Gastroesophageal sphincter (tissue), 4 donors: ENCODE measurements at regions not wholly inside any gene's neighbourhood (a gene's known extent, or its start where the extent isn't known, plus 50 kb on each side); places are given as distances from the start of the nearest gene placed in this dataset.

Experiments
- ATAC-seq: fragments of 150-250 bp; one replicate; pipeline ENCODE4 v1.9.1; 2016; ENCODE audit warnings: mild to moderate bottlenecking, moderate library complexity
- H3K27ac ChIP-seq, 4 donors: fragments of 200-600 bp; sonication (generic) in 3 of 4; 1 replicate in 3 of 4; 2 replicates in 1 of 4; pipeline ENCODE4 v1.5.1; 2016 to 2019
- H3K27me3 ChIP-seq: fragments of 200-600 bp; sonication (generic); one replicate; pipeline ENCODE4 v1.5.1; 2019
- H3K36me3 ChIP-seq, 2 donors: fragments of 200-600 bp; sonication (generic); one replicate each; pipeline ENCODE4 v1.5.1; 2019; ENCODE audit warnings: control low read depth in 1 of 2
- H3K4me1 ChIP-seq, 3 donors: fragments of 200-600 bp; sonication (generic); 1 replicate in 2 of 3; 2 replicates in 1 of 3; pipeline ENCODE4 v1.5.1; 2016 to 2019; ENCODE audit warnings: control low read depth in 2 of 3
- H3K4me3 ChIP-seq, 2 donors: fragments of 200-600 bp; sonication (generic); one replicate each; pipeline ENCODE4 v1.5.1; 2019; ENCODE audit warnings: mild to moderate bottlenecking in 1 of 2, moderate library complexity in 1 of 2
- H3K9me3 ChIP-seq, 3 donors: fragments of 200-600 bp; sonication (generic); one replicate each; pipeline ENCODE4 v1.5.1; 2017 to 2019; ENCODE audit warnings: control low read depth in 2 of 3
- CTCF ChIP-seq, 4 experiments: fragments of 200-600 bp in 2 of 4; fragments of 450-650 bp in 2 of 4; sonication (generic) in 1 of 4; IDR thresholded peaks; one replicate each; pipeline ENCODE4 v1.5.1; 2017 to 2019; ENCODE audit warnings: antibody characterized with exemption in 4 of 4, mild to moderate bottlenecking in 2 of 4, moderate library complexity in 2 of 4
- EP300 ChIP-seq: sonication (generic); formaldehyde crosslinking; IDR thresholded peaks from one replicate; pipeline ENCODE4 v1.6.1; 2017; ENCODE audit warnings: antibody characterized with exemption, mild to moderate bottlenecking
- POLR2A ChIP-seq, 2 donors: fragments of 450-650 bp; IDR thresholded peaks; one replicate each; pipeline ENCODE4 v1.6.1; 2017; ENCODE audit warnings: antibody characterized with exemption in 2 of 2, mild to moderate bottlenecking in 2 of 2, moderate library complexity in 1 of 2
- POLR2AphosphoS5 ChIP-seq: sonication (generic); formaldehyde crosslinking; IDR thresholded peaks from one replicate; pipeline ENCODE4 v1.6.1; 2017; ENCODE audit warnings: antibody characterized with exemption
- WGBS, 2 donors: methylation state at CpG; one replicate each; pipeline ENCODE4 v1.1.5; 2018; ENCODE audit warnings: low coverage in 1 of 2; 5-methylcytosine and 5-hydroxymethylcytosine counted together

GRCh38 chrX:85573801-85574200, 194.3 kb upstream of the POF1B start:
- H3K9me3 ChIP-seq = no peaks in the 10 kb centered on the region
- H3K27me3 ChIP-seq = no peaks in the 10 kb centered on the region
- TF ChIP-seq CTCF (IDR thresholded peaks at IDR 0.05) (no peak), POLR2AphosphoS5 (no peak)
- H3K4me3 ChIP-seq = no peak overlapping the region
- H3K27ac ChIP-seq = no peak overlapping the region
- WGBS, 2 donors = 71% methylated on average over 2 of the region's 3 CpGs; no CpG with 5 or more reads in 1 of the 2 donors
- no peak for ATAC-seq
- no peaks in the 10 kb centered on the region for H3K36me3 ChIP-seq
- no peaks in the 10 kb centered on the region for H3K4me1 ChIP-seq

- Histone ChIP-seq H3K36me3 (no peaks in the 10 kb centered on the region), H3K4me1 (no peaks in the 10 kb centered on the region), H3K27ac (no peak overlapping the region), H3K4me3 (no peak overlapping the region), H3K27me3 (no peaks in the 10 kb centered on the region), H3K9me3 (no peaks in the 10 kb centered on the region)
- TF ChIP-seq CTCF (IDR thresholded peaks at IDR 0.05) (no peak), POLR2A (IDR thresholded peaks at IDR 0.05) (no peak), POLR2AphosphoS5 (no peak), EP300 (no peak)
- ATAC-seq = no peak
- WGBS, 2 donors = 33 to 40% methylated on average over 1 of the region's 1 CpG
Measured at GRCh38 chrX:85570496-85570895, 191.0 kb upstream of the POF1B start.

GRCh38 chrX:85569686-85570085, 190.2 kb upstream of the POF1B start:
- H3K4me1 ChIP-seq = no peaks in the 10 kb centered on the region
- H3K9me3 ChIP-seq = no peaks in the 10 kb centered on the region
- no peak for TF ChIP-seq CTCF (IDR thresholded peaks at IDR 0.05)
- TF ChIP-seq EP300 = no peak
- TF ChIP-seq POLR2A (IDR thresholded peaks at IDR 0.05) = no peak
- no peak for TF ChIP-seq POLR2AphosphoS5
- ATAC-seq = no peak
- no peak overlapping the region for H3K27ac ChIP-seq
- 27 to 35% methylated on average over 3 to 4 of the region's 4 CpGs for WGBS, 2 donors
- H3K27me3 ChIP-seq = no peaks in the 10 kb centered on the region
- H3K36me3 ChIP-seq = no peaks in the 10 kb centered on the region
- no peak overlapping the region for H3K4me3 ChIP-seq

- Histone ChIP-seq H3K27me3 (no peaks in the 10 kb centered on the region), H3K9me3 (no peaks in the 10 kb centered on the region), H3K4me1 (no peaks in the 10 kb centered on the region), H3K36me3 (no peaks in the 10 kb centered on the region), H3K27ac (no peak overlapping the region), H3K4me3 (no peak overlapping the region)
- no peak for ATAC-seq
- 44 to 67% methylated on average over 1 of the region's 1 CpG for WGBS, 2 donors
- no peak for TF ChIP-seq CTCF (IDR thresholded peaks at IDR 0.05)
- no peak for TF ChIP-seq EP300
- TF ChIP-seq POLR2AphosphoS5 = no peak
- no peak for TF ChIP-seq POLR2A (IDR thresholded peaks at IDR 0.05)
Measured at GRCh38 chrX:85569096-85569495, 189.6 kb upstream of the POF1B start.

- H3K4me1 ChIP-seq = no peaks in the 10 kb centered on the region
- H3K27ac ChIP-seq = no peak overlapping the region
- H3K9me3 ChIP-seq = no peaks in the 10 kb centered on the region
- H3K36me3 ChIP-seq = no peaks in the 10 kb centered on the region
- H3K4me3 ChIP-seq = no peak overlapping the region
- WGBS, 2 donors = 63% methylated on average over 2 of the region's 7 CpGs; no CpG with 5 or more reads in 1 of the 2 donors
- no peak for ATAC-seq
- TF ChIP-seq POLR2A (IDR thresholded peaks at IDR 0.05) = no peak
- no peak for TF ChIP-seq EP300
- no peak for TF ChIP-seq POLR2AphosphoS5
- TF ChIP-seq CTCF (IDR thresholded peaks at IDR 0.05) = no peak
- H3K27me3 ChIP-seq = no peaks in the 10 kb centered on the region
Measured at GRCh38 chrX:85561231-85561630, 181.8 kb upstream of the POF1B start.
